HG02678 (cell line): ENCODE measurements at regions not wholly inside any gene's neighbourhood (a gene's known extent, or its start where the extent isn't known, plus 50 kb on each side); places are given as distances from the start of the nearest gene placed in this dataset.
"Not testable (repeated sequence)": the region's sequence is repeated elsewhere in the genome, so short reads cannot be mapped to it uniquely, and the experiment has no call there.

ENCODE experiments used
- ATAC-seq: cut with Tn5 transposase; IDR thresholded peaks from one replicate; pipeline ENCODE4 v1.9.1; 2021; ENCODE audit warnings: mild to moderate bottlenecking, moderate library complexity; ENCODE audit not compliant: unreplicated experiment

GRCh38 chr2:182594286-182594685 is 121.8 kb upstream of the DNAJC10 start:
- no peak for ATAC-seq

GRCh38 chr2:182595650-182596049 is 120.4 kb upstream of the DNAJC10 start:
- ATAC-seq = no peak

- ATAC-seq = no peak
Measured at GRCh38 chr2:182597570-182598295, 118.3 kb upstream of the DNAJC10 start.

- ATAC-seq = no peak
Measured at GRCh38 chr2:182598626-182599025, 117.4 kb upstream of the DNAJC10 start.

- ATAC-seq = no peak
Measured at GRCh38 chr2:182605166-182605565, 110.9 kb upstream of the DNAJC10 start.

- ATAC-seq = peak; percentile 71
Measured at GRCh38 chr2:182606728-182607681, 109.1 kb upstream of the DNAJC10 start.

- ATAC-seq = no peak
Measured at GRCh38 chr2:182608181-182608845, 107.7 kb upstream of the DNAJC10 start.

- ATAC-seq = not testable (repeated sequence)
Measured at GRCh38 chr2:182609005-182609404, 107.1 kb upstream of the DNAJC10 start.

- no peak for ATAC-seq
Measured at GRCh38 chr2:182610231-182610630, 105.8 kb upstream of the DNAJC10 start.

GRCh38 chr2:182611009-182611408 is 105.0 kb upstream of the DNAJC10 start:
- ATAC-seq = no peak

GRCh38 chr2:182615036-182615435 is 101.0 kb upstream of the DNAJC10 start:
- ATAC-seq = no peak

GRCh38 chr2:182616471-182617393 is 99.3 kb upstream of the DNAJC10 start:
- ATAC-seq = no peak

- no peak for ATAC-seq
Measured at GRCh38 chr2:182618672-182619079, 97.4 kb upstream of the DNAJC10 start.

GRCh38 chr2:182619276-182619675 is 96.8 kb upstream of the DNAJC10 start:
- ATAC-seq = no peak

- no peak for ATAC-seq
Measured at GRCh38 chr2:182621191-182621590, 94.9 kb upstream of the DNAJC10 start.

- ATAC-seq = no peak
Measured at GRCh38 chr2:182621810-182622209, 94.2 kb upstream of the DNAJC10 start.

- no peak for ATAC-seq
Measured at GRCh38 chr2:182622231-182622630, 93.8 kb upstream of the DNAJC10 start.

- ATAC-seq = no peak
Measured at GRCh38 chr2:182625814-182626213, 90.2 kb upstream of the DNAJC10 start.

GRCh38 chr2:182628916-182629315 is 87.1 kb upstream of the DNAJC10 start:
- no peak for ATAC-seq

- no peak for ATAC-seq
Measured at GRCh38 chr2:182630207-182630606, 85.8 kb upstream of the DNAJC10 start.
